ENCODE measurements at regions not wholly inside any gene's neighbourhood (a gene's known extent, or its start where the extent isn't known, plus 50 kb on each side); places are given as distances from the start of the nearest gene placed in this dataset.
"Not testable (repeated sequence)": the region's sequence is repeated elsewhere in the genome, so short reads cannot be mapped to it uniquely, and the experiment has no call there.

GRCh38 chr15:58361273-58361759 is 70.5 kb upstream of the LIPC start:
- Histone ChIP-seq H3K9me3 (peaks cover 0 to 6% (median 0%) of the 10 kb centered on the region in 3 donors), H3K4me1 (no peaks in the 10 kb centered on the region), H3K27me3 (peaks cover 0 to 2% of the 10 kb centered on the region in 2 donors), H3K27ac (no peak overlapping the region), H3K36me3 (no peaks in the 10 kb centered on the region), H3K4me3 (no peak overlapping the region)
- intact Hi-C loops (cut with DNase I; ENCODE audit: low total_unique reads) = no loop called here
- no peak for DNase-seq
- TF ChIP-seq, protein P1, sequence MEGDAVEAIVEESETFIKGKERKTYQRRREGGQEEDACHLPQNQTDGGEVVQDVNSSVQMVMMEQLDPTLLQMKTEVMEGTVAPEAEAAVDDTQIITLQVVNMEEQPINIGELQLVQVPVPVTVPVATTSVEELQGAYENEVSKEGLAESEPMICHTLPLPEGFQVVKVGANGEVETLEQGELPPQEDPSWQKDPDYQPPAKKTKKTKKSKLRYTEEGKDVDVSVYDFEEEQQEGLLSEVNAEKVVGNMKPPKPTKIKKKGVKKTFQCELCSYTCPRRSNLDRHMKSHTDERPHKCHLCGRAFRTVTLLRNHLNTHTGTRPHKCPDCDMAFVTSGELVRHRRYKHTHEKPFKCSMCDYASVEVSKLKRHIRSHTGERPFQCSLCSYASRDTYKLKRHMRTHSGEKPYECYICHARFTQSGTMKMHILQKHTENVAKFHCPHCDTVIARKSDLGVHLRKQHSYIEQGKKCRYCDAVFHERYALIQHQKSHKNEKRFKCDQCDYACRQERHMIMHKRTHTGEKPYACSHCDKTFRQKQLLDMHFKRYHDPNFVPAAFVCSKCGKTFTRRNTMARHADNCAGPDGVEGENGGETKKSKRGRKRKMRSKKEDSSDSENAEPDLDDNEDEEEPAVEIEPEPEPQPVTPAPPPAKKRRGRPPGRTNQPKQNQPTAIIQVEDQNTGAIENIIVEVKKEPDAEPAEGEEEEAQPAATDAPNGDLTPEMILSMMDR (IDR thresholded peaks at IDR 0.05) = no peak

DNA sequence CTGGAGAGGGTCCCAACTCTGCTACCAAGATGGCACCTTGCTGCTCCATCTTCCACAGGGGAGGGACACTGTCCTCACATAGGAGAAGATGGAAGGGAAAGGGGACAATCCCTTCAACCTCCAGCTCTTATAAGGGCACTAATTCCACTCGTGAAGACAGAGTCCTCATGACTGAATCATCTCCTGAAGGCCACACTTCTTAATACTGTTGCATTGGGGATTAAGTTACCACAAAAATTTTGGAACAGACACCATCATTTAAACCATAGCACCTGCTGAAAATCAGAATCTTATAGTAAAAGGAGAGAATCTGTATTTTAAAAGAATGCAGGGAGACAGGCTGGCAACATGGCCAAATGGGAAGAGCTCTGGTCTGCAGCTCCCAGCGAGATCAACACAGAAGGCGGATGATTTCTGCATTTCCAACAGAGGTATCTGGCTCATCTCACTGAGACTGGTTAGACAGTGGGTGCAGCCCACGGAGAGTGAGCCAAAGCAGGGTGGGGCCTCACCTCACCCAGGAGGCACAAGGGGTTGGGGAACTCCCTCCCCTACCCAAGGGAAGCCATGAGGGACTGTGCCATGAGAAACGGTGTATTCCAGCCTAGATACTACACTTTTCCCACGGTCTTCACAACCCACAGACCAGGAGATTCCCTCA is 69.4 kb upstream of the LIPC start:
- Histone ChIP-seq H3K36me3 (no peaks in the 10 kb centered on the region), H3K4me3 (no peak overlapping the region), H3K4me1 (no peaks in the 10 kb centered on the region), H3K27ac (no peak overlapping the region), H3K9me3 (peaks cover 0 to 6% (median 0%) of the 10 kb centered on the region in 3 donors), H3K27me3 (peaks cover 0 to 2% of the 10 kb centered on the region in 2 donors)
- intact Hi-C loops (cut with DNase I; ENCODE audit: low total_unique reads) = no loop called here
- no peak for DNase-seq
- TF ChIP-seq, protein P1 (IDR thresholded peaks at IDR 0.05) = no peak

GRCh38 chr15:58363118-58363517 is 68.7 kb upstream of the LIPC start:
- H3K27ac ChIP-seq = not testable (repeated sequence)

GRCh38 chr15:58363673-58364072 is 68.1 kb upstream of the LIPC start:
- H3K27ac ChIP-seq = not testable (repeated sequence)

More at GRCh38 chr15:58363118-58363517, 68.7 kb upstream of the LIPC start:
- intact Hi-C loops (cut with DNase I; ENCODE audit: low total_unique reads); H3K36me3 ChIP-seq; H3K4me1 ChIP-seq; H3K4me3 ChIP-seq; H3K27me3 ChIP-seq; DNase-seq; H3K9me3 ChIP-seq: not testable (repeated sequence)

GRCh38 chr15:58365098-58365497 is 66.7 kb upstream of the LIPC start:
- H3K36me3 ChIP-seq; H3K9me3 ChIP-seq; H3K4me3 ChIP-seq; H3K27me3 ChIP-seq; DNase-seq; H3K27ac ChIP-seq; intact Hi-C loops (cut with DNase I; ENCODE audit: low total_unique reads); H3K4me1 ChIP-seq: not testable (repeated sequence)

More at GRCh38 chr15:58363673-58364072, 68.1 kb upstream of the LIPC start:
- intact Hi-C loops (cut with DNase I; ENCODE audit: low total_unique reads); H3K9me3 ChIP-seq; H3K27me3 ChIP-seq; H3K4me1 ChIP-seq; DNase-seq; H3K4me3 ChIP-seq; H3K36me3 ChIP-seq: not testable (repeated sequence)

DNA sequence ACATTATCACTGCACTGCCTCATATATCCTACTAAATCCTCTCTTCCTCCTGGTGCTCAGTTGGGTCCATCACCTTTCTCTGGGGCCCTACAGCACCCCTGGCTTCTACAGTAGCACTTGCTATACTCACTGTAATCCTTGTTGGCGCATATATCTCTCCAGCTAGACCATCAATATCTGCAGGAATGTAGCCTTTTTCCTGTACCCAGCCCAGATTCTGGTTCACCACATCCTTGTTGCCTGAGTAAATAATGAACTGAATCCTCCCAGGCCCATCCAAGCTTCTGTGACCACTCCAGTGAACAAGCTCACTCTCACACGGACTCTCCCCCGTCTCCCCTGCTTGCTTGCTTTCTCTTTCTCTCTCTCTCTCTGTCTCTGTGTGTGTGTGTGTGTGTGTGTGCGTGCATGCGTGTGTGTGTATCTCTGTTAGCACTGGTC is 62.5 kb upstream of the LIPC start:
- Histone ChIP-seq H3K27ac (no peak overlapping the region), H3K4me3 (no peak overlapping the region), H3K27me3 (no peaks in the 10 kb centered on the region), H3K4me1 (no peaks in the 10 kb centered on the region), H3K9me3 (peaks cover 0 to 10% (median 0%) of the 10 kb centered on the region in 3 donors), H3K36me3 (no peaks in the 10 kb centered on the region)
- DNase-seq = no peak
- TF ChIP-seq, protein P1 (IDR thresholded peaks at IDR 0.05) = no peak
- intact Hi-C loops (cut with DNase I; ENCODE audit: low total_unique reads) = no loop called here

DNA sequence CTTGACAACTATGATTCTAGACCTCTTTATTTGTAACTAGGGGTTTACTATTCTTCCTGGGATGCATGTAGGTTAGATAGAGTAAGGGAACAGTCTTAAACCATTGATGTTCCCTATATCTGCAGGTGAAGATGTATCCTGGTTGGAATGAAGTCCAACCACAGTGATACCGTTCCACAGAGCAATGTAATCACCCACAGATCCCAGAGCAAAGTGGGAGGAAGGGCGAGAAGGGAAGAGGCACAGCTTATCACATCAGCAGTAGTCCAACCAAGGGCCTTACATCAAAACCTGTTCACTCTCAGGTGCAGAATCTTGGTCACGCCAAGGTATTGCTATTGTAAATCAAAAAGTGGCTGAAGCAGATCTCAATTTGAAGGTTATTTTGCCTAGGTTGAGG is 61.8 kb upstream of the LIPC start:
- intact Hi-C loops (cut with DNase I; ENCODE audit: low total_unique reads) = no loop called here
- TF ChIP-seq, protein P1 (IDR thresholded peaks at IDR 0.05) = no peak
- H3K27ac ChIP-seq = no peak overlapping the region

More for the DNA sequence above, 61.8 kb upstream of the LIPC start:
- Histone ChIP-seq H3K4me1 (no peaks in the 10 kb centered on the region), H3K4me3 (no peak overlapping the region), H3K27me3 (no peaks in the 10 kb centered on the region), H3K36me3 (no peaks in the 10 kb centered on the region), H3K9me3 (peaks cover 0 to 6% (median 0%) of the 10 kb centered on the region in 3 donors)
- no peak for DNase-seq
